Caki2 (cell line): ENCODE measurements at regions not wholly inside any gene's neighbourhood (a gene's known extent, or its start where the extent isn't known, plus 50 kb on each side); places are given as distances from the start of the nearest gene placed in this dataset.

Experiments
- DNase-seq: peaks from one replicate; pipeline ENCODE4 v3.0.0-alpha.2; 2015; ENCODE audit warnings: low read depth
- in situ Hi-C: cut with HindIII; loops from 2 replicates; pipeline ENCODE4 v1.10.0; 2016; ENCODE audit warnings: low sequenced_read_pairs, low pct_unique_long_range_greater_than_20kb, mixed read lengths

- in situ Hi-C loops = no loop called here
- no peak for DNase-seq
Measured at GRCh38 chr5:20605732-20606525, 617.9 kb upstream of the CDH18 start.

GRCh38 chr5:20604992-20605391, 617.0 kb upstream of the CDH18 start:
- in situ Hi-C loops = no loop called here
- DNase-seq = no peak

GRCh38 chr5:20601678-20602100, 613.7 kb upstream of the CDH18 start:
- in situ Hi-C loops = no loop called here
- peak; percentile 74 for DNase-seq

GRCh38 chr5:20590356-20590755, 602.4 kb upstream of the CDH18 start:
- DNase-seq = no peak
- in situ Hi-C loops = no loop called here

- no peak for DNase-seq
- in situ Hi-C loops = no loop called here
Measured at GRCh38 chr5:20575571-20575970, 587.6 kb upstream of the CDH18 start.

GRCh38 chr5:20574576-20574975, 586.6 kb upstream of the CDH18 start:
- no peak for DNase-seq
- in situ Hi-C loops = no loop called here

- DNase-seq = peak; percentile 84
- in situ Hi-C loops = no loop called here
Measured at GRCh38 chr5:20572614-20573013, 584.6 kb upstream of the CDH18 start.

- DNase-seq = no peak
- in situ Hi-C loops = no loop called here
Measured at GRCh38 chr5:20570486-20570885, 582.5 kb upstream of the CDH18 start.

- DNase-seq = no peak
- in situ Hi-C loops = no loop called here
Measured at GRCh38 chr5:20562544-20562943, 574.5 kb upstream of the CDH18 start.

GRCh38 chr5:20559845-20560244, 571.8 kb upstream of the CDH18 start:
- peak; percentile 69 for DNase-seq
- in situ Hi-C loops = no loop called here

GRCh38 chr5:20556115-20556763, 568.2 kb upstream of the CDH18 start:
- in situ Hi-C loops = no loop called here
- DNase-seq = peak; percentile 19

GRCh38 chr5:20555034-20555433, 567.0 kb upstream of the CDH18 start:
- DNase-seq = no peak
- in situ Hi-C loops = no loop called here

- in situ Hi-C loops = no loop called here
Measured at GRCh38 chr5:20554001-20554400, 566.0 kb upstream of the CDH18 start.

GRCh38 chr5:20537911-20538703, 550.1 kb upstream of the CDH18 start:
- in situ Hi-C loops = no loop called here
- DNase-seq = no peak

More at GRCh38 chr5:20554001-20554400, 566.0 kb upstream of the CDH18 start:
- DNase-seq = no peak

GRCh38 chr5:20536813-20537212, 548.8 kb upstream of the CDH18 start:
- DNase-seq = no peak
- in situ Hi-C loops = no loop called here

GRCh38 chr5:20536341-20536740, 548.3 kb upstream of the CDH18 start:
- no peak for DNase-seq
- in situ Hi-C loops = no loop called here

- DNase-seq = no peak
- in situ Hi-C loops = no loop called here
Measured at GRCh38 chr5:20528471-20528870, 540.5 kb upstream of the CDH18 start.

- DNase-seq = no peak
- in situ Hi-C loops = no loop called here
Measured at GRCh38 chr5:20524991-20525529, 537.1 kb upstream of the CDH18 start.
